SH-SY5Y (cell line): ENCODE measurements at regions not wholly inside any gene's neighbourhood (a gene's known extent, or its start where the extent isn't known, plus 50 kb on each side); places are given as distances from the start of the nearest gene placed in this dataset.

ENCODE experiments used
- GATA2 ChIP-seq: IDR thresholded peaks from 2 replicates; pipeline ENCODE4 v1.6.1; 2011; ENCODE audit warnings: mild to moderate bottlenecking, low read depth, low read length
- GATA3 ChIP-seq: IDR thresholded peaks from 2 replicates; pipeline ENCODE4 v1.6.1; 2011; ENCODE audit warnings: low read depth, mild to moderate bottlenecking, low read length, moderate library complexity

DNA sequence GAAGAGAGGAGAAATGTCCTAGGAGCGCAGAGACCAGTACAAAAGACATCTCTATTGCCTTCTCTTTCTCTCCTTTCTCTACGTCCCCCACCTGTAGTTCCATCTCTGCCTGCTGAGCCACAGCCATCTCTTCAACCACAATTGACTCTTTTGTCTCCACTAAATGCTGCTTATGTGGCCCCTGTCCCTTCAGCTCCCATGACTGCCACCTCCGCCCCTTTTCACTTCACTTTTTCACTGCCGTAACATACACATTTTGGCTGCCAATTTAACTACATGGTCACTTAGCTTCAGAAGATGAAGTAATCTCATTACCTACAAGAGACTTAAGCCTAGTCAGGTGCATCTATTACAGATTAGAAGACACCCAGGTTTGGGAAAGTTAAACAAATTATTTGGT, 81.9 kb downstream of the MZT1 start:
- TF ChIP-seq GATA2: no peak
- no peak for TF ChIP-seq GATA3
